Natural killer cell (primary cell): ENCODE measurements at regions not wholly inside any gene's neighbourhood (a gene's known extent, or its start where the extent isn't known, plus 50 kb on each side); places are given as distances from the start of the nearest gene placed in this dataset.
A peak's percentile ranks its signal among the peaks of the same experiment; 100 is the strongest.

ENCODE experiments used
- ATAC-seq, 3 donors: fragments of 150-1000 bp in 2 of 3; fragments of 200-7000 bp in 1 of 3; cut with Tn5 transposase; 1 replicate in 1 of 3; 2 replicates in 2 of 3; pipeline ENCODE4 v1.10.0; 2021; ENCODE audit warnings: mild to moderate bottlenecking in 2 of 3, moderate library complexity in 2 of 3
- DNase-seq, 2 donors: peaks; one replicate each; pipeline versions ENCODE4 v3.0.0 to v3.0.0-alpha.2; 2013 to 2021; ENCODE audit warnings: mixed read lengths in 1 of 2
- H3K27ac ChIP-seq: one replicate; pipeline ENCODE4 v1.5.1; 2013; ENCODE audit warnings: mild to moderate bottlenecking, low read length
- H3K27me3 ChIP-seq: one replicate; pipeline ENCODE4 v1.6.1; 2013; ENCODE audit warnings: low read length; ENCODE audit not compliant: control insufficient read depth, insufficient read depth
- H3K36me3 ChIP-seq: one replicate; pipeline ENCODE4 v1.6.1; 2013; ENCODE audit warnings: low read length; ENCODE audit not compliant: control insufficient read depth, insufficient read depth
- H3K4me1 ChIP-seq: one replicate; pipeline ENCODE4 v1.6.1; 2013; ENCODE audit warnings: low read length; ENCODE audit not compliant: control insufficient read depth, insufficient read depth
- H3K4me3 ChIP-seq: one replicate; pipeline ENCODE4 v1.5.1; 2013; ENCODE audit warnings: low read length
- H3K9me3 ChIP-seq: one replicate; pipeline ENCODE4 v1.6.1; 2013; ENCODE audit warnings: low read length; ENCODE audit not compliant: control insufficient read depth, insufficient read depth
- H3K27ac Mint-ChIP-seq, 2 donors: one replicate each; pipeline ENCODE4 v1.8.0; 2022; ENCODE audit warnings: mild to moderate bottlenecking in 2 of 2, mixed read lengths in 2 of 2, moderate library complexity in 1 of 2
- H3K27me3 Mint-ChIP-seq, 2 donors: one replicate each; pipeline ENCODE4 v1.8.0; 2022; ENCODE audit warnings: low read depth in 2 of 2, mixed read lengths in 2 of 2
- H3K36me3 Mint-ChIP-seq: one replicate; pipeline ENCODE4 v1.8.0; 2022; ENCODE audit warnings: mixed read lengths
- H3K4me1 Mint-ChIP-seq, 2 donors: one replicate each; pipeline ENCODE4 v1.8.0; 2022; ENCODE audit warnings: mixed read lengths in 2 of 2
- H3K4me3 Mint-ChIP-seq: one replicate; pipeline ENCODE4 v1.8.0; 2022; ENCODE audit warnings: mild to moderate bottlenecking, moderate library complexity, mixed read lengths
- H3K9me3 Mint-ChIP-seq, 2 donors: one replicate each; pipeline ENCODE4 v1.8.0; 2022; ENCODE audit warnings: mixed read lengths in 2 of 2
- WGBS: methylation state at CpG from one replicate; pipeline ENCODE4 v1.1.7; 2013; ENCODE audit warnings: missing lambda C conversion rate; ENCODE audit not compliant: insufficient coverage; 5-methylcytosine and 5-hydroxymethylcytosine counted together
- intact Hi-C: fragments of 100-400 bp; cut with micrococcal nuclease; formaldehyde crosslinking; loops from one replicate; pipeline ENCODE4 v1.14.2; 2022
- TF ChIP-seq, protein P1 (sequence below): fragments of 200-600 bp; IDR thresholded peaks from one replicate; pipeline ENCODE4 v1.8.0; 2022; ENCODE audit warnings: antibody characterized with exemption

DNA sequence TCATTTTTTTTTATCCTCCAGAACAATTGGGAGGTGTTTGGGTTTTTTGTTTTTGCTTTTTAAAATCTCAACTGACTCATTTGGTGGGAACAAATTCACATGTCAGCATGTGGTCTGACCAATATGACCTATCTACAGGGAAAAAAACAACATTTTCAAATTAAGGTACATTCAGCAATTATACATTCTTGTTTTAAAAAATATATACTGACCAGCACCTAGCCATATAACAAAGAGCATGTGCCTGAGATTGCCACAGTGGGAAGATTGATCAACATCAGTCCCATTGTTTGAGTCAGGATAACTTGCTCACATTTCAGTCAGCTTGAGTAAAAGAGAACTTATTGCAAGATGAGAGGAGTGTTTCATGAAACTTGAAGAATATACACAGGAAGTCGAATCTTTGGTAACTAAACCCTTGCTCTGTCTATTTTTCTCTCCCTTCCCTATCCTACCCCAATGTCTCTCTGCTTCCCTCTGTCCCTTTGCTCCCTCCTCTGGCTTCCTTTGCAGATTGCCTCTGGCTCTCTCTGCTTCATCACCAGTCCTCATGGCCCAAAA lies 163.2 kb upstream of the TAB2 start:
- Mint-ChIP-seq H3K27me3 (peaks cover 0 to 3% of the 10 kb centered on the region in 2 donors), H3K36me3 (no peaks in the 10 kb centered on the region), H3K27ac (no peak overlapping the region), H3K4me3 (no peak overlapping the region), H3K4me1 (peaks cover 0 to 5% of the 10 kb centered on the region in 2 donors), H3K9me3 (no peaks in the 10 kb centered on the region)
- H3K4me1 ChIP-seq = peaks cover 10% of the 10 kb centered on the region
- no peaks in the 10 kb centered on the region for H3K36me3 ChIP-seq
- H3K27ac ChIP-seq = peak overlapping the region; percentile 37
- intact Hi-C loops = no loop called here
- no peaks in the 10 kb centered on the region for H3K27me3 ChIP-seq
- H3K4me3 ChIP-seq = no peak overlapping the region
- H3K9me3 ChIP-seq = no peaks in the 10 kb centered on the region
- DNase-seq = no peak
- TF ChIP-seq, protein P1, sequence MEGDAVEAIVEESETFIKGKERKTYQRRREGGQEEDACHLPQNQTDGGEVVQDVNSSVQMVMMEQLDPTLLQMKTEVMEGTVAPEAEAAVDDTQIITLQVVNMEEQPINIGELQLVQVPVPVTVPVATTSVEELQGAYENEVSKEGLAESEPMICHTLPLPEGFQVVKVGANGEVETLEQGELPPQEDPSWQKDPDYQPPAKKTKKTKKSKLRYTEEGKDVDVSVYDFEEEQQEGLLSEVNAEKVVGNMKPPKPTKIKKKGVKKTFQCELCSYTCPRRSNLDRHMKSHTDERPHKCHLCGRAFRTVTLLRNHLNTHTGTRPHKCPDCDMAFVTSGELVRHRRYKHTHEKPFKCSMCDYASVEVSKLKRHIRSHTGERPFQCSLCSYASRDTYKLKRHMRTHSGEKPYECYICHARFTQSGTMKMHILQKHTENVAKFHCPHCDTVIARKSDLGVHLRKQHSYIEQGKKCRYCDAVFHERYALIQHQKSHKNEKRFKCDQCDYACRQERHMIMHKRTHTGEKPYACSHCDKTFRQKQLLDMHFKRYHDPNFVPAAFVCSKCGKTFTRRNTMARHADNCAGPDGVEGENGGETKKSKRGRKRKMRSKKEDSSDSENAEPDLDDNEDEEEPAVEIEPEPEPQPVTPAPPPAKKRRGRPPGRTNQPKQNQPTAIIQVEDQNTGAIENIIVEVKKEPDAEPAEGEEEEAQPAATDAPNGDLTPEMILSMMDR = no peak
- ATAC-seq = no peak
- 76% methylated on average over 1 of the region's 1 CpG for WGBS

GRCh38 chr6:149157126-149157525 lies 160.4 kb upstream of the TAB2 start:
- intact Hi-C loops = no loop called here
- Mint-ChIP-seq H3K4me1 (peaks cover 0 to 5% of the 10 kb centered on the region in 2 donors), H3K9me3 (no peaks in the 10 kb centered on the region), H3K4me3 (no peak overlapping the region), H3K36me3 (no peaks in the 10 kb centered on the region), H3K27me3 (no peaks in the 10 kb centered on the region), H3K27ac (no peak overlapping the region)
- WGBS = 64% methylated on average over 2 of the region's 5 CpGs
- DNase-seq = no peak
- TF ChIP-seq, protein P1 = no peak
- no peak for ATAC-seq
- Histone ChIP-seq H3K4me1 (peaks cover 10% of the 10 kb centered on the region), H3K9me3 (no peaks in the 10 kb centered on the region), H3K27ac (no peak overlapping the region), H3K4me3 (no peak overlapping the region), H3K36me3 (no peaks in the 10 kb centered on the region), H3K27me3 (no peaks in the 10 kb centered on the region)

DNA sequence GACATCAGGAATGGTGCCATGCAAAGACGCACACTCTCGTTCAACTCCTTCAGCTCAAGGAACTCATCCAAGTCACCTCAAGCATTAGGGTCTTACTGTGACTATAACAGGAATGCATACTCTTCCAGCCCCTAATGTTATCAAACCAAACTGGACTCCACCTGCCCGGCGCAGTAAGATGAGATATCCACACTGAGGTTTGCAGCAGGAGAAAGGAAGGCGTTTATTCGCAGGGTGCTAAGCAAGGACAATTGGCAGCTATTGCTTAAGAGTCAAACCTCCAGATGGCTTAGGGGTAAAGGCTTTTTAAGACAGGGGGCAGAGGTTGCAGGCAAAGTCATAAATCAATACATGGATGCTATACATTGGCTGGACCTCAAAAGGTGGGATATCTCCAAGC lies 159.4 kb upstream of the TAB2 start:
- ATAC-seq (no peak), DNase-seq (no peak)
- H3K9me3 ChIP-seq = no peaks in the 10 kb centered on the region
- H3K4me1 ChIP-seq = peaks cover 5% of the 10 kb centered on the region
- Mint-ChIP-seq H3K36me3 (no peaks in the 10 kb centered on the region), H3K9me3 (no peaks in the 10 kb centered on the region), H3K27me3 (no peaks in the 10 kb centered on the region), H3K4me1 (peaks cover 0 to 5% of the 10 kb centered on the region in 2 donors), H3K4me3 (no peak overlapping the region), H3K27ac (no peak overlapping the region)
- no peak overlapping the region for H3K4me3 ChIP-seq
- H3K27me3 ChIP-seq = no peaks in the 10 kb centered on the region
- WGBS = 97% methylated on average over 6 of the region's 6 CpGs
- H3K27ac ChIP-seq = no peak overlapping the region
- no peaks in the 10 kb centered on the region for H3K36me3 ChIP-seq
- intact Hi-C loops = no loop called here
- TF ChIP-seq, protein P1 = no peak

- DNase-seq (no peak), ATAC-seq (no peak)
- TF ChIP-seq, protein P1 = no peak
- Histone ChIP-seq H3K36me3 (no peaks in the 10 kb centered on the region), H3K27me3 (no peaks in the 10 kb centered on the region), H3K4me1 (no peaks in the 10 kb centered on the region), H3K4me3 (no peak overlapping the region), H3K9me3 (no peaks in the 10 kb centered on the region), H3K27ac (no peak overlapping the region)
- intact Hi-C loops = no loop called here
- no peaks in the 10 kb centered on the region for H3K36me3 Mint-ChIP-seq
- no peak overlapping the region for H3K27ac Mint-ChIP-seq
- H3K4me1 Mint-ChIP-seq = no peaks in the 10 kb centered on the region
- H3K27me3 Mint-ChIP-seq = no peaks in the 10 kb centered on the region
- no peaks in the 10 kb centered on the region for H3K9me3 Mint-ChIP-seq
- no peak overlapping the region for H3K4me3 Mint-ChIP-seq
- WGBS = 25% methylated on average over 1 of the region's 1 CpG
Measured at GRCh38 chr6:149160943-149161342, 156.6 kb upstream of the TAB2 start.
